Left lung (tissue), 4 donors: ENCODE measurements at regions not wholly inside any gene's neighbourhood (a gene's known extent, or its start where the extent isn't known, plus 50 kb on each side); places are given as distances from the start of the nearest gene placed in this dataset.
"Not testable (repeated sequence)": the region's sequence is repeated elsewhere in the genome, so short reads cannot be mapped to it uniquely, and the experiment has no call there.

Experiments used
- ATAC-seq: fragments of 200-7000 bp; cut with Tn5 transposase; one replicate; pipeline ENCODE4 v1.9.1; 2020; ENCODE audit warnings: moderate library complexity
- DNase-seq, 4 donors: peaks; one replicate each; pipeline ENCODE4 v3.0.0-alpha.2; 2013 to 2020
- H3K27ac ChIP-seq, 2 donors: fragments of 200-600 bp; sonication (generic) in 1 of 2; one replicate each; pipeline versions ENCODE4 v1.5.0 to v1.8.0; 2020 to 2021
- H3K27me3 ChIP-seq, 2 donors: fragments of 200-600 bp; sonication (generic) in 1 of 2; one replicate each; pipeline versions ENCODE4 v1.5.0 to v1.8.0; 2020 to 2021
- H3K36me3 ChIP-seq, 2 donors: fragments of 200-600 bp; sonication (generic) in 1 of 2; one replicate each; pipeline versions ENCODE4 v1.5.0 to v1.8.0; 2020 to 2021
- H3K4me1 ChIP-seq, 2 donors: fragments of 200-600 bp; one replicate each; pipeline ENCODE4 v1.8.0; 2021
- H3K4me3 ChIP-seq, 2 donors: fragments of 200-600 bp; sonication (generic) in 1 of 2; one replicate each; pipeline versions ENCODE4 v1.5.0 to v1.8.0; 2020 to 2021; ENCODE audit warnings: mild to moderate bottlenecking in 1 of 2
- H3K9me3 ChIP-seq, 2 donors: fragments of 200-600 bp; sonication (generic) in 1 of 2; one replicate each; pipeline versions ENCODE4 v1.5.0 to v1.8.0; 2020 to 2021
- intact Hi-C, 2 donors: fragments of 100-400 bp; cut with DNase I; formaldehyde crosslinking; loops; one replicate each; pipeline versions ENCODE4 v1.11.2 to v1.14.2; 2022
- TF ChIP-seq, protein P1 (sequence below), 2 donors: fragments of 200-600 bp; sonication (generic) in 1 of 2; IDR thresholded peaks; one replicate each; pipeline versions ENCODE4 v1.5.0 to v1.8.0; 2021; ENCODE audit warnings: antibody characterized with exemption in 2 of 2
- donor health status: DM: no; HTN: yes; CAD: no.
- donor health status: DM: no; HTN: no; CAD: no.

DNA sequence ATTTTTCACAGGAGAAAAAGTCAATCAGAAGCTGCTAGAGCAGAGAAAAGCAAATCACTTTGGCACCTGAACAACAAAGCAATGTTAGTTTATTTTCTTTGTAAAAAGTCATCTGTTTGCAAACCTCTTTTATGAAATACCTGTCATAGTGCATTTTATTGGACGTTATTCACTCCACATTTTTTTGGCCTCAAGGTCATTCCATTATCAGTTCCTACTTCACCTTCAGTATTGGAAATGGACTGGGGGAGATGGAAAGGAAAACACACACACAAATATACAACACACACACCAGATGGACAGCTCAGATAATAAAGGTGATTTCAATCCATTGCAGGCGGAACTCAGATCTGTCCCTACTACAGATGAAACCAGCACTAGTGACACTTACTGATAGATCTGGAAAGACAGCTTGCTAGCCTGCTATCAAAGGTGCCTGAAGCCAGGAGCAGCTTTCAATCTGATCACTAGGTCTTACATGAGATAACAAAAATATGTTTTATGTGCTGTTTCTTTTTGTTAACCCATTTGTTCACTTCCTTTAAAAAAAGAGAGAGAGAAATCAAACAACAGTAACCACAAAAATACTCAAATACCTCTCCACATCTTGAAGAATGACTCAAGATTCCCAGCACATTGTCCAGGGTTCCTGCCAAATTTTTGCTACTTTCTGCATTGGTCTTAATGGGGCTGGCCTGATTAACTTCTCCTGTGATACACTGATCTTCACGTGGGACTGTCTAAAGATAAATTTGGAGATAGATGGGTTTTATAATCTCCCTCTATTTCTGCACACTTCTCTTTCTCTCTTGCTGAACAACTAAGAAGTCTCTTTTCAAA lies 844.3 kb upstream of the TENM4 start:
- Histone ChIP-seq H3K4me1 (no peaks in the 10 kb centered on the region), H3K4me3 (no peak overlapping the region), H3K36me3 (no peaks in the 10 kb centered on the region), H3K27ac (no peak overlapping the region), H3K9me3 (no peaks in the 10 kb centered on the region), H3K27me3 (no peaks in the 10 kb centered on the region)
- ATAC-seq (peak; percentile 22), DNase-seq (no peak)
- TF ChIP-seq, protein P1, sequence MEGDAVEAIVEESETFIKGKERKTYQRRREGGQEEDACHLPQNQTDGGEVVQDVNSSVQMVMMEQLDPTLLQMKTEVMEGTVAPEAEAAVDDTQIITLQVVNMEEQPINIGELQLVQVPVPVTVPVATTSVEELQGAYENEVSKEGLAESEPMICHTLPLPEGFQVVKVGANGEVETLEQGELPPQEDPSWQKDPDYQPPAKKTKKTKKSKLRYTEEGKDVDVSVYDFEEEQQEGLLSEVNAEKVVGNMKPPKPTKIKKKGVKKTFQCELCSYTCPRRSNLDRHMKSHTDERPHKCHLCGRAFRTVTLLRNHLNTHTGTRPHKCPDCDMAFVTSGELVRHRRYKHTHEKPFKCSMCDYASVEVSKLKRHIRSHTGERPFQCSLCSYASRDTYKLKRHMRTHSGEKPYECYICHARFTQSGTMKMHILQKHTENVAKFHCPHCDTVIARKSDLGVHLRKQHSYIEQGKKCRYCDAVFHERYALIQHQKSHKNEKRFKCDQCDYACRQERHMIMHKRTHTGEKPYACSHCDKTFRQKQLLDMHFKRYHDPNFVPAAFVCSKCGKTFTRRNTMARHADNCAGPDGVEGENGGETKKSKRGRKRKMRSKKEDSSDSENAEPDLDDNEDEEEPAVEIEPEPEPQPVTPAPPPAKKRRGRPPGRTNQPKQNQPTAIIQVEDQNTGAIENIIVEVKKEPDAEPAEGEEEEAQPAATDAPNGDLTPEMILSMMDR (IDR thresholded peaks at IDR 0.05) = no peak
- intact Hi-C loops = no loop called here

DNA sequence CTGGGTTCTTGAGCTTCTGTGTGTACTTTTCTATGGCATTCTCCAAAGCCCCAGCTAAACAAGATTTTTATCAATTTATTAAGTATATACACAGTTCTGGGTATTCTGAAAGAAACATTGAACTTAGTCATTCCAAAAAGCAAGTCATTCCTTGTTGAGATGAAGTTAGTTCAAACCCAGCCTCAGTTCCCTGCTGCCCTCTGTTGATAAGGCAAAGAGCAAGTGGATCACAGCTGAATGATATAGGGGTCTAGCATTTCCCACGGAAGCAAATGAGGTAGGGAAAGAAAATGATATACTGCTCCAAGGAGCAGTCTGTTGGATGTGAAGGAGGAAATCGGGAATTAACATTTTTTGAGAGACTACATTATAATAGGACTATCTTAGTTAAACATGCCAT lies 841.8 kb upstream of the TENM4 start:
- H3K4me1 ChIP-seq = no peaks in the 10 kb centered on the region
- DNase-seq (no peak), ATAC-seq (no peak)
- H3K9me3 ChIP-seq = no peaks in the 10 kb centered on the region
- TF ChIP-seq, protein P1 (IDR thresholded peaks at IDR 0.05) = no peak
- intact Hi-C loops = no loop called here
- H3K36me3 ChIP-seq = no peaks in the 10 kb centered on the region
- H3K4me3 ChIP-seq = no peak overlapping the region
- H3K27me3 ChIP-seq = no peaks in the 10 kb centered on the region
- no peak overlapping the region for H3K27ac ChIP-seq

DNA sequence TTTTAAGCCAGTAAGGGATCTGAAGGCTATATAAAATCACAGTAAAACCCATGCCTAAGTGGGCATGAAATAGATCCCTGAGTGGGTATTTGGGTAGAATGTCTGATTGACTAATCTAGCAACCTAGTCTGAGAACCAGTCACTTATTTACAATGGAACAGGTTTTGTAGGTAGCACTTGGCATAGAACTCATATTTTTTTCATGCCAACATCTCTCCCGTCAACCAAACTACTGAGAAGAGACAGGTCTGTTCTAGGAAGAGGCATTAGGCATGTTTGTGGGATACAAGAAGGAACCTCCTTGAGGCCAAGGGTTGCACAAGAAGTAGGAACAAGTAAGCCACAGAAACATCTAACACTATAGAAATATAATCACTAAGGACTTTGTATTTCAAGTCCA lies 840.4 kb upstream of the TENM4 start:
- H3K27ac ChIP-seq = no peak overlapping the region
- intact Hi-C loops = no loop called here
- no peak overlapping the region for H3K4me3 ChIP-seq
- no peaks in the 10 kb centered on the region for H3K27me3 ChIP-seq
- DNase-seq = peak in 1 of 4 donors; percentile 19
- H3K36me3 ChIP-seq = no peaks in the 10 kb centered on the region
- no peaks in the 10 kb centered on the region for H3K4me1 ChIP-seq
- peak; percentile 70 for ATAC-seq
- TF ChIP-seq, protein P1 (IDR thresholded peaks at IDR 0.05) = no peak
- H3K9me3 ChIP-seq = no peaks in the 10 kb centered on the region

DNA sequence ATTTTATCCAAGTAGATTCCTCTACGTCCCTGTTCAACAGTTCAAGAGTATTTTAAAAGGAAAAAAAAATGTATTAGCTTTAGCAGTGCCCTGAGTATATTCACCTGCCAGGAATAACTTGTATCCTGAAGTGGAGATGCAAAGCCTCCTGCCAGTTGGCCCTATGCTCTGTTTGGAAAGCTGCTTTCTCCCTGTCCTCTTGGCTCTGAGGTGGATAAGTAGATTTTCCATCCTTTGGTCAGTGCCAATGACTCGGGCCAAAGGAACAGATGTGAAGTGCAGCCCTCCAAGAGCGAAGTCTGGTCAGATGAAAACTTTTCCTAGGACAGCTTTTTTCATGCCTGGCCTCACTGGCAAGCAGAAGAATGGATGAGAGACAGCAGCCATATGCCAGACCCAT lies 839.9 kb upstream of the TENM4 start:
- Histone ChIP-seq H3K36me3 (no peaks in the 10 kb centered on the region), H3K27me3 (no peaks in the 10 kb centered on the region), H3K4me3 (no peak overlapping the region), H3K27ac (no peak overlapping the region), H3K9me3 (no peaks in the 10 kb centered on the region), H3K4me1 (no peaks in the 10 kb centered on the region)
- intact Hi-C loops = no loop called here
- TF ChIP-seq, protein P1 (IDR thresholded peaks at IDR 0.05) = no peak
- DNase-seq (peak in 2 of 4 donors; percentile 26 to 43), ATAC-seq (peak; percentile 54)

DNA sequence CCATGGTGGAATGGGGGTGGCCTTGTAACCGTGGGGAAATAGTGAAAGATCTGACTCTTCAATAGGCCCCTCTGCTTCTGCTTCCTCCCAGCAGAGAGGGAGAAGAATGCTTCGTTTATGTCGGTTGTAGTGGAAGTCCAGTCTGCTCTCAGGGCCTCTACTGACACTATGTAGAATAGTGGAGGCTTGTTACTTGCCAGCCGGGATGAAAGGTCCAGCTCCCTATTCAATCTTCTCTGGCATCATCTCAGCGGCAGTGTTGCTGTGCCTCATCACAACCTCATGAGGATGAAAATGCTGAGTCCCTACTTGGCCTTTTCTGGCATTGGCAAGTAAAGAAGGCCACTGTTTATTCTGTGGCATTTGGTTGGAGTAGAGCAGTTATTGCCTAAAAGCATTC lies 820.9 kb upstream of the TENM4 start:
- intact Hi-C loops = no loop called here

DNA sequence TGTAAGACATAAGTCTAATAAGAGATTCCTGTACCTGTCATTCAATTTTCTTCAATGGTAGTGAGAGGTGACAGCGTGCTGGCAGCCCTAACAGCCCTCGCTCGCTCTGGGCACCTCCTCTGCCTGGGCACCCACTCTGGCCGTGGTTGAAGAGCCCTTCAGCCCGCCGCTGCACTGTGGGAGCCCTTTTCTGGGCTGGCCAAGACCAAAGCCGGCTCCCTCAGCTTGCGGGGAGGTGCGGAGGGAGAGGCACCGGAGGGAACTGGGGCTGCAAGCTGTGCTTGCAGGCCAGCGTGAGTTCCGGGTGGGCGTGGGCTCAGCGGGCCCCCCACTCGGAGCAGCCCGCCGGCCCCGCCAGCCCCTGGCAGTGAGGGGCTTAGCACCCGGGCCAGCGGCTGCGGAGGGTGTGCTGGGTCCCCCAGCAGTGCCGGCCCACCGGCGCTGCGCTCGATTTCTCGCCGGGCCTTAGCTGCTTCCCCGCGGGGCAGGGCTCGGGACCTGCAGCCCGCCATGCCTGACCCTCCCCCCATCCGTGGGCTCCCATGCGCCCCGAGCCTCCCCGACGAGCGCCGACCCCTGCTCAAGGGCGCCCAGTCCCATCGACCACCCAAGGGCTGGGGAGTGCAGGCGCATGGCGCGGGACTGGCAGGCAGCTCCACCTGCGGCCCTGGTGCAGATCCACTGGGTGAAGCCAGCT lies 816.6 kb upstream of the TENM4 start:
- H3K36me3 ChIP-seq, H3K9me3 ChIP-seq, H3K27me3 ChIP-seq, H3K4me1 ChIP-seq, H3K4me3 ChIP-seq, H3K27ac ChIP-seq, ATAC-seq, intact Hi-C loops: not testable (repeated sequence)
- peak in 1 of 4 donors; percentile 65 for DNase-seq

More for the DNA sequence above, 820.9 kb upstream of the TENM4 start:
- Histone ChIP-seq H3K27ac (no peak overlapping the region), H3K4me3 (no peak overlapping the region), H3K9me3 (no peaks in the 10 kb centered on the region), H3K36me3 (no peaks in the 10 kb centered on the region), H3K27me3 (no peaks in the 10 kb centered on the region), H3K4me1 (no peaks in the 10 kb centered on the region)
- no peak for DNase-seq
- TF ChIP-seq, protein P1 (IDR thresholded peaks at IDR 0.05) = no peak
- ATAC-seq = no peak
